ENCODE measurements at regions not wholly inside any gene's neighbourhood (a gene's known extent, or its start where the extent isn't known, plus 50 kb on each side); places are given as distances from the start of the nearest gene placed in this dataset.

DNA sequence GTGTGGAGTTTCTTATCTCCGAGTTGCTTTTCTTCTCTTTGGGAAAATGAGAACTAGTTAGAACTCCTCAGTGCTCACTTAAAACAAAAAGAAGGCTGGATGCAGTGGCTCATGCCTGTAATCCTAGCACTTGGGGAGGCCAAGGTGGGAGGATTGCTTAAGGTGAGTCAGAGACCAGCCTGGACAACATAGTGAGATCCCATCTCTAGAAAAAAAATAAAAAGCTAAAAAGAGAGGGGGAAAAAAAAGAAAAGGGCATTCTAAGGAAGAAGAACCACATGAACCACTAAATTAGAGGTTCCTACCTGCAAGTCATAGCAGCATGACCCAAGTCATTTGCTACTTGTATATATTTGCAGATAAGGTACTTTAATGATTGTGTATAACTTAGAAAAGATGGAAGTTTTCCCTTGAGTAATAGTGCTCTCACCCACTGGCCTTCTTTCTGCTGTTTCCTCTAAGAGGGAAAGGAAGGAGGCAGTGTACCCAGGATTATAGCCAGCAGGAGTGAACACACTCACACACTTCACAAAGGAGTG, 87.8 kb downstream of the CCDC71L start:
- TF ChIP-seq, protein P1, sequence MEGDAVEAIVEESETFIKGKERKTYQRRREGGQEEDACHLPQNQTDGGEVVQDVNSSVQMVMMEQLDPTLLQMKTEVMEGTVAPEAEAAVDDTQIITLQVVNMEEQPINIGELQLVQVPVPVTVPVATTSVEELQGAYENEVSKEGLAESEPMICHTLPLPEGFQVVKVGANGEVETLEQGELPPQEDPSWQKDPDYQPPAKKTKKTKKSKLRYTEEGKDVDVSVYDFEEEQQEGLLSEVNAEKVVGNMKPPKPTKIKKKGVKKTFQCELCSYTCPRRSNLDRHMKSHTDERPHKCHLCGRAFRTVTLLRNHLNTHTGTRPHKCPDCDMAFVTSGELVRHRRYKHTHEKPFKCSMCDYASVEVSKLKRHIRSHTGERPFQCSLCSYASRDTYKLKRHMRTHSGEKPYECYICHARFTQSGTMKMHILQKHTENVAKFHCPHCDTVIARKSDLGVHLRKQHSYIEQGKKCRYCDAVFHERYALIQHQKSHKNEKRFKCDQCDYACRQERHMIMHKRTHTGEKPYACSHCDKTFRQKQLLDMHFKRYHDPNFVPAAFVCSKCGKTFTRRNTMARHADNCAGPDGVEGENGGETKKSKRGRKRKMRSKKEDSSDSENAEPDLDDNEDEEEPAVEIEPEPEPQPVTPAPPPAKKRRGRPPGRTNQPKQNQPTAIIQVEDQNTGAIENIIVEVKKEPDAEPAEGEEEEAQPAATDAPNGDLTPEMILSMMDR (IDR thresholded peaks at IDR 0.05), result no peak
- TF ChIP-seq ZFX (IDR thresholded peaks at IDR 0.05; ENCODE audit: borderline replicate concordance), result no peak

Measured in 22Rv1 (cell line).